NCI-H748 treated with DMSO at 0.1 percent for 48 hours (cell line): ENCODE measurements at regions not wholly inside any gene's neighbourhood (a gene's known extent, or its start where the extent isn't known, plus 50 kb on each side); places are given as distances from the start of the nearest gene placed in this dataset.

Experiments
- DNase-seq: peaks from one replicate; lab custom pipeline; 2025; lab: John Stamatoyannopoulos, UW

DNA sequence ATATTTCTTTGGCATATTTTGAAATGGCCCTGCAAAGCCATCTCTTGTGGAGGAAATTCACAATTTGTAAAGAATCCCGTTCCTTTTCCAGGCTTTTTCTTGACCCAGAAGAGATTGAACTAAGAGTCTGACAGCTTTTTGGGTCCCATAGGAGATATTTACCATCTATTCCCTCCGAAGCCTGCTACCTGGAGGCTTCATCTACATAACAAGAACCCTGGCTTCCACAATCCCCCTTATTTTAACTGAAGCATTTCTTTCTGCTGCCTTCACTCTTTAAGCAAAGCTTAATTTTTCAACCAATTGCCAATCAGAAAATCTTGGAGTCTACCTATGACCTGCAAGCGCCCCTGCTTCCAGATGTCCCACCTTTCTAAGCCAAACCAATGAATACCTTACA is 248.1 kb upstream of the GADL1 start:
- peak; percentile 4 for DNase-seq

DNA sequence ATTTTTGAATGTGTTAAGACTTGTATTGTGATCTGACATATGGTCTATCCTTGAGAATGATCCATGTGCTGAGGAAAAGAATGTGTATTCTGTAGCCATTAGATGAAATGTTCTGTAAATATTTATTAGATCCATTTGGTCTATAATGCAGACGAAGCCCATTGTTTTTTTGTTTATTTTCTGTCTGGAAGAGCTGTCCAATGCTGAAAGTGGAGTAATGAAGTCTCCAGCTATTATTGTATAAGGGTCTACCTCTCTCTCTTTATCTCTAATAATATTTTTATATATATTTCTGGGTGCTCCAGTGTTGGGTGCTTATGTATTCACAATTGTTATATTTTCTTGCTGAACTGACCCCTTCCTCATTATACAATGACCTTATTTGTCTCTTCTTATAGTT is 250.6 kb upstream of the GADL1 start:
- peak; percentile 50 for DNase-seq

DNA sequence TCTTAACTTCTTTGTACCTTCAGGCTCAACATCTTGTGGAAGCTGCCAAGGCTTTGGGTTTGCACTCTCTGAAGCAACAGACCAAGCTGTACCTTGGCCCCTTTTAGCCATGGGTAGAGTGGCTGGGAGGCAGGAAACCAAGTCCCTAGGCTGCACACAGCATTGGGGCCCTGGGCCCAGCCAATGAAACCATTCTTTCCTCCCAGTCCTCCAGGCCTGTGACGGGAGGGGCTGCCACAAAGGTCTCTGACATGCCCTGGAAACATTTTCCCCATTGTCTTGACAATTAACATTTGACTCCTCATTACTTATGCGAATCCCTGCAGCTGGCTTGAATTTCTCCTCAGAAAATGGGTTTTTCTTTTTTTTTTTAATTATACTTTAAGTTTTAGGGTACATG is 253.1 kb upstream of the GADL1 start:
- DNase-seq = no peak

DNA sequence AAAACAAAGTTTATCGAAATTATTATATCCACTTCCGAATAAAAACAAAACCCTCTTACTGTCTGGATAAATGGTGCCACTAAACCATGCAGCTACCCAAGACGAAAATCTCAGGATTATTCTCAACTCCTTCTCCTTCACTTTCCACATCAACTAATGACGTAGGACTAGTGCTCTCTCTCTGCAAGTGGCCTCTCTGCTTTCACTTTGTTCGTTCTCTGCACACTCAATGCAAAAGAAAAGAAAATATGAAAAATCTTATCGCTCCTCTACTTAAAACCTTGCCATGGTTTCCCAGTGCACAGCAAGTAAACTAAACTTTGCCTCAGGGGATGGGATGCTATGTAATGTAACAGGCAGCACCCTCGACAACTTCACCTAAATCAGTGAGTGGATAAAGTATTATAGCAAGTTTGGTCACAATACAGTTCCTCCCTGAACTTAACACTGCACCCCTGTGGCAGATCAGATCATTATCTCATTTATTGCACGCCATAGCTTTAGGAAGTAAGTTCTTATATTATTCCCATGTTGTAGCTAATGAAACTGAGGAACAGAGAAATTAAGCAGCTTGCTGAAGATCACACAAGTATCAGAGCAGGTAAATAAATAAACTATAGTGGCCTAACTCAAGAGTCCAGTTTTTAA is 262.7 kb upstream of the GADL1 start:
- no peak for DNase-seq

DNA sequence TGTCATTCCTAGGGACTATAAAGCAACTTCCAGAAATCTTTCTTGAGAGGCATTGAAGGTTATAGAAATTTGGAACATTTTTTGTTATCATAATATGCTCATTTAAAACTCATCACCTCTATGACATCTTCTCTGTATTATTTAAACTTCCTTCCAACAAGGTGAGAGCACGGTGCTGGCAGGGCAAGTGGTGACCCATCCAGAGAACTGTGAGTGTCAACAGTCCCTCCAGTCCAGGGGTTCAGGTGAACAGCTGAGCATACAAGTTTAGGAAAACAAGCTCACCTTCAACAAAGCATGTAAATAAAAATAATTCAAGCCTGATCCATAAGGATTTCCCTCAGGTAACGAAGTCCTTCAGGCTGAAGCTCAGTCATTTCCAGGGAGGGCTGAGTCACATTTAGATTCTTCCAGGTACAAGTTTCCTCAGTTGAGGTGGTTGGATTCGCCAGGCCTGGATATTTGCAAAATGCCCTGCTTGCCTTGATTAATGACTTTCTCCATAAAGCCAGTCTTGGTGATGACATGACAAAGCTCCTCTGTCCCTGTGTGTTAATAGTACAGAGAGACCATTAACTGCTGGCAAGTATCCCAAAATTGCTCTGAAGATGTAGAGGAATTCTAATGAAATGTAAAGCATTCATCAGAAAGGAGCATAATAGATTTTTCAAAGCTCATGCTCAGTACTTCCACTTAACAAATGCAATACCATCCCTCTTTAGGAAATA is 263.6 kb upstream of the GADL1 start:
- DNase-seq = no peak

DNA sequence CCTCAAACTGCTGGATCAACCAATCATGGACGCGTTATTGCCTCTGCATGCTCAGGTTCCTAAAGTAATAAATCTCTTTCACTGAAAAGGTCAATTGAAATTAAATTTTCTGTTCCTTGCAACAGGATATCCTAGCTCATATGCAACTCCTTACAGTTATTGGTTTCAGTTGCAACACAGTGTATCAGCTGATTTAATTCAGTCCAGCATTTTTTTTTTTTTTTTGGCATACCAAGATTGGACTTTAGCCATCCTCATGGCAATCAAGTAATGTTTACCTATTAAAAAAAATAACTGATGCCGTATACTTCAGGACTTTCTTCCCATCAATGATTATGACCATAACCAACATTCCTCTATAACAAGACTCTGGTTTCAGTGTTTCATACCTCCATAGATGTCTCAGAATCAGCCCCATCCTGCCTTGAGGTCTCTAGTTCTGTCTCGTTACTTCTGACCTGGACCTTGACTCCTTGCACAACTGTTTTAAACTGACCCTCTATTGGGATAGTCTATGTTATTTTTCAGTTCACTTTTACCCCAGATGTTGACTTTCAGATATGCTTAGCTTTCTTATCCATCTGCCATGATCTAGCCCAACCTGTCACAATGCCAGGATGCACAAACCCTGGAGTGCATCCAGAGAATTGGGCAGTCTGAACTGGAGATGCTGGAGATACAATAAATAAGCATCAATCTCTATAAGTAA is 265.0 kb upstream of the GADL1 start:
- no peak for DNase-seq

DNA sequence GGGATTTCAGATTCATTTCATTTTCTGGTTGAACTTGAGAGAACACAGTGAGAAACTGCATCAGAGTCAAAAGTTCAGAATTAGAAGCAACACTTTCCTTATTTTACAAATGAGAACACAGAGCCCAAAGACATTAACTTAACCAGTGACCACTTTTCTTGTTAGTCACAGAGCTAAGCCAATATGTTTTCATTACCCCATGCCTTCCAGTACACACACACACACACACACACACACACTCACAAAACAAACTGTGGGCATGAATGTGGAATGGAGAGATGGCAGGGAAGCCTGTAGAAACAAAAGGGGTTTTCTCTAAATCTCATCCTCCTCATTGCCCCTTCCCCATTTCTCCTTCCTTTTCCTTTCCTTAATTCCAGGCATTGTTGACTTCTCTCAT is 267.4 kb upstream of the GADL1 start:
- no peak for DNase-seq

DNA sequence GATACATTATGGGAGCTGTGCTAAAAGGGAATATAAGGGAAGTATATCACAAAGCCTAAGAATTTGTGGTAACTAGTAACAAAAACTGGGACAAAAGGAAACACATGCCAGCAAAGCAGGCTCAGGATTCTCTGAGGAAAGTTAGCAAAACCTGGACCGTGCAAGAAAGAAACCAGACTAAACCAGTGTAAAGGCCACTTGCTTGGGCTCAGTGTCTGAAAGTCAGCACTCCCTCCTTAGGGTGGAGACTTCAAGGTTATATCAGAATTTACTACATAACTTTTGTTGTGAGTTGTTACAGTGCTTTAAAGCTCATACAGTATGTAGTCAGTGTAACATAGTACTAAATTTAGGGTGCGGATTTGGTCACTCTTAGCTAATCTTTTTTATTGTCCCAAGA is 269.9 kb upstream of the GADL1 start:
- DNase-seq = no peak

DNA sequence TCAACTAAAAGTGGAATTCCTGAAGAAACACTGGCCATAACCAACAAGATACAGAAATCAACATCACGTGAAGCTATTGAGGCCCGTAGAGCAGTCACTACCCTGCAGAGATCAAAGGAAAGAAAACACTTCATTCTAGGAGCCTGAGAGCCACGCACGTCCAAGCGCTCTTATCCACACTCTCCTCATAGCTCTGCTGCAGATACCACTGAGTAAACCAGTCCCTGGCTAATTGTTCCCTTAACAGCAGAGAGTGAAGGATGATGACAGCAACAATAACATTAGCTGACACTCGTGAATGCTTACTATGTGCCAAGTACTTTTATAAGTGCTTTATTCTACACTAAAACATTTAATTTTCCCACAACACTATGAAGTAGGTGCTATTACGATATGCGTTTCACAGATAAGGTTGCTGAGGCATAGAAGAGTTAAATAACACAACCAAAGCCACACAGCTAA is 271.0 kb upstream of the GADL1 start:
- DNase-seq = peak; percentile 52

DNA sequence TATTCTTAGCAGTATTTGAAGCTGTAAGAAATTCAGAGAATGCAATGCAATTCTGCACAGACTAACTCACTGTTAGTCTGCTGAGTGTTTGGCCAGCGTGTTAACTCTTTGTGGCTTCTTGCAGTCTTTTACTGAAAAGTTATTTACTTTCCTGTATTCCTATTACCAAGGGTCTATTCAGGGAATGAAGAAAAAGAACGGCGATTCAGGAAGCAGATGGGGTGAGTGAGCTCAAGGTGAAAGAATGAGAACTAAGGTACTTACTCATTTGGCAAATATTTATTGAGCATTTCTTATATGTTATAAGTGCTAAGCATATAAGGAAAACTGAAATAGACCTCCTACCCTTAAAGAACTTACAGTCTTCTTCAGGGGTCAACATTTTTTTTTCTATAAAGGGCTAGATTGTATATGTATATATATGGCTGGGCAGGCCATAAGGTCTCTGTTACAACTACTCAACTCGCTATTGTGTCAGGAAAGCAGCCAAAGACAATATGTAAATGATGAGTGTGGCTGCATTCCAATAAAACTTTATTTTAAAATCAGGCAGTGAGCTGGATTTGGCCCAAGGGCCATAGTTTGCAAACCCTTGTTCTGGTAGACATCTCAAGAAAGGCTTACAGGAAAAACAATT is 271.9 kb upstream of the GADL1 start:
- DNase-seq = no peak

DNA sequence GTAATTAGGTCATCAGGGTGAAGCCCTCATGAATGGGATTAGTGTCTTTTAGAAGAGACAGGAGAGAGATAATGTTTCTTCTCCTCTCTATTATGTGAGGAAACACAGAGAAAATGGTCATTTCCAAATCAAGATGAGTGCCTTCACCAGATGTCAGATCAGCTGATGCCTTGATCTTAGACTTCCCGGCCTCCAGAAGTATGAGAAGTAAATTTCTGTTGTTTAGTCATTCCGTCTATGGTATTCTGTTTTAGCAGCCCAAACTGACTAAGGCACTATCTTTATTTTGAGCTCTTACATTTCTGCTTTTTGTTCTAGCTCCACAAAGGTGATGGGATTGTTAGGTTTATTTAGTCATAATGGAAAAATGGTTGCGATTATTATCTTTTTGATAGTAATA is 273.2 kb upstream of the GADL1 start:
- DNase-seq = no peak

DNA sequence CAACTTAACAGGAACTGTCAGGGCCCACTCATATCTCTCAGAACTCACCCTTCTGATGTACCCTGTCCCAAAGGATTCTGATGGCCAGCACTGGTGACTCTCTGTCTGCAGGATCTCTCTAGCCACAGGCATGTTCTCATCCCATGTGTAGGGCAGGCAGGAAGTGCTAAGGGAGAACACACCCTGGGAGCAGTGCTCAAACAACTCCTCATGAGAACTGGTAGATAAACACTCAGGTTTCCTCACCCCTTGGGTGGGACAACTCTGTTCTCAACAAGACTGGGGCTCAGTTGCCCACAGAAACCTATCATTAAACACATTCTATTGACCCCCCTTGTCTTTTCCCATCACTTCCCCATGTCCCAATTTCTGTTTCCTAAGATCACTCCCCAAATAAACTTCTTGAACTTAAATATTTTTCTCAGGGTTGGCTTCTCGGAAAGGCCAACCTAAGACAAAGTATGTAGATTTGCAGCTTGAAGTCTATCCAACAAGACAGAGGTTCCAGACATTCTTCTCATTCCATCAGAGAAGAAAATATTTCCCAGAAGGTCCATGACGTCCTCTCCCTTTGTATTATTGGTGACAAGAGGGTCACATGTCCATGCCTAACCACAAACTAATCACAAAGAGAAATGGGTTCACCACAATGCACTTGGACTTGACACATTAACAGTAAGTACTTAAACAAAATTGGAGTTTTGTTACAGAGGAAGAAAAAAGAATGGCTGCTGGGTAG is 276.6 kb upstream of the GADL1 start:
- no peak for DNase-seq

DNA sequence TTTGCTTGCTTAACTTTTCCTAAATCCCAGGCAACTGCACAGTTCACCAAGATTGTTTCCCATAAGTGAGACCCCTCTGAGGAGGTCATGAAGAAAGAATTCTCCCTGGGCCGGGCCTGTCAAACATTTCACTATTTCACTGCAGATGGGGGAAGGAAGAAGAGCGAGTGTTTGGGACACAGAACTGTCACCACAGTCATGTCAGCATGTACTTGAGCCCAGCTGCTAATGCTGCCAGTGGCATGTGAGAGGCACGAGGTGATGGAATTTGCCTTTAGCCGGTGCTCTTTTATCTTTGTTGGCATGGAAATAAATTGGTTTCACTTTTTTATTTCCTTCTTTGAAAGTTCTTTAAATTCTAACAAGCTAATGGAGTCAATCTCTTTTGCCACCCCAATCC is 277.9 kb upstream of the GADL1 start:
- DNase-seq = no peak

DNA sequence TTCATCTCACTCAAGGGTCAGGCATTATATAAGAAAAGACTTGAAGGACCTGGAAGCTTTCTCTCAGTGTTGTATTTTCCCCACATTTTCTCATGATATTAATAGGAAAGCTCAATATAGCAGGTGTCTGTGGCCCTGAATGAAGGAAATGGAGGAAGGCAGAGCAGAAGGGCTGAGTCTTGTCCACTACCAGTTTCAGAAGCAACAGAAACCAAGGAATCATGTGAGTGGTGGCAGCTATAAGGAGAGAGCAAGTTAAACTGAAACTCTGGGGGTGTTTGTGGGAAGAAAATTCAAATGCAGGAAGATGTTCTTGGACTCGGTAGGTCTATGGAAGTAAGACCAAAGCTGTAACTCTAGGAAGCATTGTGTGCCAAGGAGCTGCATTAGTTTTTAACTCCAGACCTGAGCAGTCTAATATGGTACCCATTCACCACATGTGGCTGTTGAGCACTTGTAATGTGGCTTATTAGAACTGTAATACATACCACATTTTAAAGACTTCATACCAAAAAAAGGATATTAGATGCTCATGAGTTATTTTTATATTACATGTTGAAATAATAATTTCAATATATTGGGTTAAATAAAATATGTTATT is 278.8 kb upstream of the GADL1 start:
- DNase-seq = no peak

DNA sequence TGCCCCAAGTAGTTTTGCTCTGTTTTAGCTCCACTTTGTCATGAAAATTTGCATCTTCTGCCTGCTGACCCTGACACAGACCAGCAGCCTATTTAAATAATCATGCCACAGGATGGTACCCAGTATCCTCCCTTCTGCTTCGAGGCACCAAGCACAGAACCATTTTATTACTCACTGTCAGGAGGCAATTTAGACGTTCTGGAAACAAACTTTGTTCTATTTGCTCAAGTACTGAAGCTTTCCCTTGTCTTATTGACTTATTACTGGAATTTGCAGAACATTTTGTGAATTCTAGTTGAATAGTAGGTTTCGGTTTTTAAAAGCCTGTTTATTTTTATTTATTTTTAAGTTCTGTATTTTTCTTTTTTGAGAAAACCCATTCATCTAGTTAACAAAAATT is 279.6 kb upstream of the GADL1 start:
- no peak for DNase-seq

DNA sequence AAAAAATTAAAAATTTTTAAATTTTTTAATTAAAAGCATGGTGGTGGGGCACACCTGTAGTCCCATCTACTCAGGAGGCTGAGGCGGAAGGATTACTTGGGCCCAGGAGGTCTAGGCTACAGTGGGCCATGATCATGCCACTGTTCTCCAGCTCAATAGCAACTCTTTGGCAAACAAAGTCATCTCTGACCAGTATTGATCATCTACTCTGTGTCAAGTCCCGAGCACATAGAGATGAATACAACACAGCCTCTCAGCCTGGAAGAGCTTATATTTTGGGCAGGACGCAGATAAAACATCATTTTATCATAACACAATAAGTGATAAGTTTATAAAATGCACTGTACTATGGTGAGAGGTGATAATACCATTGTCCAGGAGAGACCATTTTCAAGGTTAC is 281.6 kb upstream of the GADL1 start:
- DNase-seq = no peak

DNA sequence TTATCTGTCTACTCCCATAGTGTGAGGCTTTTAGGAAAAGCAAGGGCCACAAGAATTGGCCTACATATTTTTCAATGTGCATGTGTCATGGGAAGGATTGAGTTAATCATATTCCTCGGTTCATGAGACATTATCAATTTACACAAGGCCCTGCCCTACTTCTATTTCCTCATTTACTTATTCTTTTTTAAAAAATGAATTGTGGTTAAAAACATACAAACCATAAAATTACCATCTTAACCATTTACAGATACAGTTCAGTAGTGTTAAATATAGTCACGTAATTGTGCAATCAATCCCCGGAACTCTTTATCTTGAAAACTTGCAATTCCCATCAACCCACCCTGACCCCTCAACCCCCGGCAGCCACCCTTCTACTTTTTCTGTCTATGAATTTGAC is 284.0 kb upstream of the GADL1 start:
- DNase-seq = no peak

DNA sequence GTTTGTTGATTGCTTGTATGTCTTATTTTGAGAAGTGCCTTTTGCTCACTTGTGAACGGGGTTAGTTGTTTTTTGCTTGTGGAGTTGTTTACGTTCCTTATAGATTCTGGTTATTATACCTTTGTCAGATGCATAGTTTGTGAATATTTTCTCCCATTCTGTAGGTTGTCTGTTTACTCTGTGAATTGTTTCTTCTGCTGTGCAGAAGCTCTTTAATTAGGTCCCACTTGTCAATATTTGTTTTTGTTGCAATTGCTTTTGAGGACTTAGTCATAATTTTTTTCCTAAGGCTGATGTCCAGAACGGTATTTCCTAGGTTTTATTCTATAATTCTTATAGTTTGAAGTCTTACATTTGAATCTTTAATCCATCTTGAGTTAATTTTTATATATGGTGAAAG is 285.3 kb upstream of the GADL1 start:
- DNase-seq = peak; percentile 52

DNA sequence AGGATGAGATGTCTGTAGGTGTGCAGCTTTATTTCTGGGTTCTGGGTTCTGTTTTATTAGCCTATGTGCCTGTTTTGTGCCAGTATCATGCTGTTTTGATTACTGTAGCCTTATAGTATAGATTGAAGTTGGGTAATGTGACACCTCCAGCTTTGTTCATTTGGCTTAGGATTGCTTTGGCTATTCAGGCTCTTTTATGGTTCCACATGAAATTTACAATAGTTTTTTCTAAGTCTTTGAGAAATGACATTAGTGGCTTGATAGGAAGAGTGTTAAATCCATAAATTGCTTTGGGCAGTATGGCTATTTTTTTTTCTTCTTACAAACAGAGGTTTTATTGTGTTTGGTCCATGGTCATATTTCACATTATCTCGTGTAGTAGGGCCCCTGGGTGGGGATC is 285.8 kb upstream of the GADL1 start:
- peak; percentile 88 for DNase-seq

DNA sequence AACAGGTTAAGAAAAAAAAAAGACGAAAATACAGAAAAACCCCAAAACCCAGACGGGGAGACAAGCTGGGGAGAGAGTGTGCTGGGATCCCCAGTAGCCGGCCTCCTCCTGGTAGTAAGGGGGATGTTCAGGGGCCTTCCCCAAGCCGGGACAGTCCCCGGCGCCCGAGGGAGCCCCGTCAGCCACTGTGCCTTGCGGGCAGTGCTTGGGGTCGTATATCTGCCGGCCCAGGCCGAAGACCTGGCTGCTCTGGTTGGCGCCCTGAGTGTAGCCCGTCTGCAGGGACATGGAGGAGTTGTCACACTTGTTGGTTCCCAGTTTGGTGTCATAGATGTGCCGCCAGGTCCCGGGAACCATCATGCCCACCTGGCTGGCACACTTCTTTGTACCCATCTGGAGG is 287.2 kb upstream of the GADL1 start:
- no peak for DNase-seq

DNA sequence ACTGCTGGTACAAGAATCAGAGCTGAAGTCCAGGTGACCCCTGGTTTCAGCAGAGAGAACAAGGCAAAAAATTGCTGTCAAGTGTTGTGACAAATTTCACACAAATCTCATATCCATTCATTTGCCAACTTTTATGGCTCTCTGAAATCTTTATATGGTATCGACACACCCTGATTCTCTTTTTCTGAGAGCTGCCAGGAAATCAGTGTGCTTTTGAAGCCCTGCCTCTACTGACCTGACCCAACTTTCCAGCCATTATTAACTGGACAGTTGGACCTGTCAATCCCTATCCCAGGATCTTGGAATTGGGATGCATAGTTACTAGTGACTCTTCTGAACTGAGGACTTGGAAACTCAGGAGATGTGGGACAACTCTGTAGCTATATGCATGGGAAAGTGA is 288.2 kb upstream of the GADL1 start:
- no peak for DNase-seq
